HG03558 (cell line): ENCODE measurements at regions not wholly inside any gene's neighbourhood (a gene's known extent, or its start where the extent isn't known, plus 50 kb on each side); places are given as distances from the start of the nearest gene placed in this dataset.
"Not testable (repeated sequence)": the region's sequence is repeated elsewhere in the genome, so short reads cannot be mapped to it uniquely, and the experiment has no call there.

Source experiments
- ATAC-seq: cut with Tn5 transposase; IDR thresholded peaks from one replicate; pipeline ENCODE4 v1.9.1; 2021; ENCODE audit warnings: moderate number of reproducible peaks; ENCODE audit not compliant: unreplicated experiment; ENCODE audit errors: extremely low read depth

GRCh38 chr21:17231771-17232170 lies 281.1 kb upstream of the CXADR start:
- ATAC-seq = no peak

- ATAC-seq = no peak
These were observed 274.4 kb upstream of the CXADR start for GRCh38 chr21:17238468-17238867.

- no peak for ATAC-seq
These were observed 262.0 kb upstream of the CXADR start for GRCh38 chr21:17250778-17251241.

GRCh38 chr21:17257784-17258183 lies 255.1 kb upstream of the CXADR start:
- ATAC-seq = no peak

- ATAC-seq = no peak
These were observed 248.7 kb upstream of the CXADR start for GRCh38 chr21:17264182-17264581.

- ATAC-seq = no peak
These were observed 243.1 kb upstream of the CXADR start for GRCh38 chr21:17269760-17270159.

GRCh38 chr21:17270229-17270628 lies 242.6 kb upstream of the CXADR start:
- no peak for ATAC-seq

- no peak for ATAC-seq
These were observed 233.2 kb upstream of the CXADR start for GRCh38 chr21:17279663-17280062.

GRCh38 chr21:17293016-17293562 lies 219.8 kb upstream of the CXADR start:
- not testable (repeated sequence) for ATAC-seq

GRCh38 chr21:17295997-17296396 lies 216.8 kb upstream of the CXADR start:
- no peak for ATAC-seq

GRCh38 chr21:17299576-17299975 lies 213.3 kb upstream of the CXADR start:
- not testable (repeated sequence) for ATAC-seq

- not testable (repeated sequence) for ATAC-seq
These were observed 185.1 kb upstream of the CXADR start for GRCh38 chr21:17327715-17328114.

GRCh38 chr21:17334484-17334883 lies 178.4 kb upstream of the CXADR start:
- no peak for ATAC-seq

- ATAC-seq = no peak
These were observed 172.8 kb upstream of the CXADR start for GRCh38 chr21:17340081-17340480.

GRCh38 chr21:17343055-17343454 lies 169.8 kb upstream of the CXADR start:
- no peak for ATAC-seq

GRCh38 chr21:17348357-17348756 lies 164.5 kb upstream of the CXADR start:
- ATAC-seq = no peak

- no peak for ATAC-seq
These were observed 164.0 kb upstream of the CXADR start for GRCh38 chr21:17348849-17349248.

GRCh38 chr21:17351766-17352165 lies 161.1 kb upstream of the CXADR start:
- no peak for ATAC-seq

- no peak for ATAC-seq
These were observed 159.7 kb upstream of the CXADR start for GRCh38 chr21:17352996-17353655.

- no peak for ATAC-seq
These were observed 153.1 kb upstream of the CXADR start for GRCh38 chr21:17359781-17360180.

GRCh38 chr21:17368748-17369363 lies 144.0 kb upstream of the CXADR start:
- ATAC-seq = no peak

- ATAC-seq = no peak
These were observed 142.6 kb upstream of the CXADR start for GRCh38 chr21:17370263-17370662.
